OCI-LY7 (cell line): ENCODE measurements at regions not wholly inside any gene's neighbourhood (a gene's known extent, or its start where the extent isn't known, plus 50 kb on each side); places are given as distances from the start of the nearest gene placed in this dataset.

Source experiments
- BruUV-seq: library from RNA; stranded (reverse); fragments of 400-500 nt; replicated peaks from 2 replicates; lab custom pipeline; 2021; lab: Mats Ljungman, UMichigan
- CTCF ChIA-PET: fragments of 300-600 bp; sonication (Branson Sonifier 250); formaldehyde crosslinking; loops from one replicate; lab custom pipeline; 2022; ENCODE audit warnings: antibody characterized with exemption; ENCODE audit not compliant: unreplicated experiment; lab: Charles Lee
- POLR2A ChIA-PET: fragments of 300-600 bp; sonication (Branson Sonifier 250); formaldehyde crosslinking; loops from one replicate; lab custom pipeline; 2022; ENCODE audit warnings: antibody characterized with exemption; lab: Charles Lee
- DNase-seq: peaks from one replicate; pipeline ENCODE4 v3.0.0-alpha.2; 2015; ENCODE audit warnings: low spot score
- H2AFZ ChIP-seq: fragments of 200-600 bp; sonication (generic), shearing (Covaris generic); 2 replicates; pipeline ENCODE4 v1.6.1; 2014; ENCODE audit warnings: mild to moderate bottlenecking, antibody characterized with exemption, low read length, moderate library complexity
- H3K27ac ChIP-seq: fragments of 200-600 bp; sonication (generic); 2 replicates; pipeline ENCODE4 v1.5.1; 2014; ENCODE audit warnings: mixed run types, low read depth, mild to moderate bottlenecking, moderate library complexity, low read length, inconsistent platforms; ENCODE audit not compliant: poor library complexity, severe bottlenecking
- H3K36me3 ChIP-seq: fragments of 200-600 bp; sonication (generic); 2 replicates; pipeline ENCODE4 v1.6.1; 2014; ENCODE audit warnings: mild to moderate bottlenecking, antibody characterized with exemption, low read length, moderate library complexity, mixed read lengths; ENCODE audit not compliant: insufficient read depth
- H3K4me1 ChIP-seq: fragments of 200-600 bp; sonication (generic); 2 replicates; pipeline ENCODE4 v1.5.1; 2014; ENCODE audit warnings: mild to moderate bottlenecking, low read length; ENCODE audit not compliant: insufficient read depth, poor library complexity, severe bottlenecking
- H3K4me2 ChIP-seq: fragments of 200-600 bp; sonication (generic); 2 replicates; pipeline ENCODE4 v1.6.1; 2014; ENCODE audit warnings: mild to moderate bottlenecking, low read length
- H3K4me3 ChIP-seq: fragments of 200-600 bp; sonication (generic); 2 replicates; pipeline ENCODE4 v1.5.1; 2014; ENCODE audit warnings: mild to moderate bottlenecking, low read depth, low read length; ENCODE audit not compliant: poor library complexity, severe bottlenecking
- H3K79me2 ChIP-seq: fragments of 200-600 bp; sonication (generic); 2 replicates; pipeline ENCODE4 v1.6.1; 2016; ENCODE audit warnings: low read depth, mild to moderate bottlenecking, low read length, moderate library complexity, mixed read lengths; ENCODE audit not compliant: insufficient read depth
- H3K9me2 ChIP-seq: fragments of 200-600 bp; sonication (generic); 2 replicates; pipeline ENCODE4 v1.6.1; 2016; ENCODE audit warnings: mild to moderate bottlenecking, low read length, mixed read lengths; ENCODE audit not compliant: insufficient read depth
- H3K9me3 ChIP-seq: fragments of 200-600 bp; sonication (generic); 2 replicates; pipeline ENCODE4 v1.6.1; 2014; ENCODE audit warnings: mild to moderate bottlenecking, mixed run types, low read length, mixed read lengths
- H4K20me1 ChIP-seq: fragments of 200-600 bp; sonication (generic); 2 replicates; pipeline ENCODE4 v1.6.1; 2014; ENCODE audit warnings: mild to moderate bottlenecking, antibody characterized with exemption, low read length, moderate library complexity, mixed read lengths; ENCODE audit not compliant: insufficient read depth
- CTCF ChIP-seq: fragments of 200-600 bp; sonication (generic); conservative IDR thresholded peaks from 2 replicates; pipeline ENCODE4 v1.5.1; 2014; ENCODE audit warnings: mild to moderate bottlenecking, antibody characterized with exemption, low read length, moderate library complexity, mixed read lengths
- EZH2phosphoT487 ChIP-seq: fragments of 200-600 bp; sonication (generic); IDR thresholded peaks from 2 replicates; pipeline ENCODE4 v1.6.1; 2018; ENCODE audit warnings: low read depth, borderline replicate concordance, mild to moderate bottlenecking, mixed run types, antibody characterized with exemption, low read length, moderate library complexity, mixed read lengths
- intact Hi-C: fragments of 100-400 bp; cut with micrococcal nuclease; formaldehyde crosslinking; loops from one replicate; pipeline ENCODE4 v1.10.0; 2022; ENCODE audit not compliant: unreplicated experiment

- no peaks in the 10 kb centered on the region for H3K9me2 ChIP-seq
- no peaks in the 10 kb centered on the region for H3K36me3 ChIP-seq
- no peak overlapping the region for H3K4me3 ChIP-seq
- no peak for DNase-seq
- intact Hi-C loops, result no loop called here
- no peak overlapping the region for H3K27ac ChIP-seq
- no TSS peak for BruUV-seq
- no peaks in the 10 kb centered on the region for H3K79me2 ChIP-seq
- no peaks in the 10 kb centered on the region for H3K9me3 ChIP-seq
- ChIA-PET CTCF (no interaction called here), POLR2A (no interaction called here)
- H3K4me2 ChIP-seq, result no peak overlapping the region
- no peaks in the 10 kb centered on the region for H4K20me1 ChIP-seq
- TF ChIP-seq CTCF, result peak; percentile 45
- TF ChIP-seq EZH2phosphoT487, result no peak
- no peaks in the 10 kb centered on the region for H3K4me1 ChIP-seq
- no peak overlapping the region for H2AFZ ChIP-seq
Observed at GRCh38 chr6:78436335-78436734, 431.0 kb upstream of the IRAK1BP1 start.

- Histone ChIP-seq H3K79me2 (no peaks in the 10 kb centered on the region), H3K9me2 (no peaks in the 10 kb centered on the region), H3K4me3 (no peak overlapping the region), H3K27ac (no peak overlapping the region), H4K20me1 (no peaks in the 10 kb centered on the region), H2AFZ (no peak overlapping the region), H3K9me3 (no peaks in the 10 kb centered on the region), H3K4me1 (no peaks in the 10 kb centered on the region), H3K36me3 (no peaks in the 10 kb centered on the region), H3K4me2 (no peak overlapping the region)
- DNase-seq, result no peak
- intact Hi-C loops, result no loop called here
- TF ChIP-seq EZH2phosphoT487 (no peak), CTCF (no peak)
- ChIA-PET POLR2A (interaction anchor here (0.6 to 0.7 kb wide), 2 partner anchors 456 to 961 kb away, joined by 3 read pairs; no protein-coding TSS in a partner anchor), CTCF (no interaction called here)
- BruUV-seq, result no TSS peak
Observed at GRCh38 chr6:78438135-78438534, 429.2 kb upstream of the IRAK1BP1 start.

- intact Hi-C loops, result no loop called here
- H3K9me3 ChIP-seq, result no peaks in the 10 kb centered on the region
- no peak overlapping the region for H2AFZ ChIP-seq
- no peak overlapping the region for H3K4me2 ChIP-seq
- no peak for DNase-seq
- BruUV-seq, result no TSS peak
- no peak overlapping the region for H3K27ac ChIP-seq
- H4K20me1 ChIP-seq, result no peaks in the 10 kb centered on the region
- no peaks in the 10 kb centered on the region for H3K79me2 ChIP-seq
- no peaks in the 10 kb centered on the region for H3K9me2 ChIP-seq
- POLR2A ChIA-PET, result no interaction called here
- no peak overlapping the region for H3K4me3 ChIP-seq
- TF ChIP-seq EZH2phosphoT487, result no peak
- no peak for TF ChIP-seq CTCF
- CTCF ChIA-PET, result no interaction called here
- no peaks in the 10 kb centered on the region for H3K36me3 ChIP-seq
- H3K4me1 ChIP-seq, result no peaks in the 10 kb centered on the region
Observed at GRCh38 chr6:78460711-78461110, 406.6 kb upstream of the IRAK1BP1 start.
